SK-N-SH treated with all-trans-retinoic acid at 6 μM for 48 hours (cell line): ENCODE measurements at regions not wholly inside any gene's neighbourhood (a gene's known extent, or its start where the extent isn't known, plus 50 kb on each side); places are given as distances from the start of the nearest gene placed in this dataset.

Experiments used
- ATAC-seq: fragments of 200-7000 bp; cut with Tn5 transposase; 3 replicates; pipeline ENCODE4 v1.9.1; 2020; ENCODE audit warnings: mild to moderate bottlenecking, moderate library complexity
- GLIS3 ChIP-seq: fragments of 250-450 bp; sonication (Bioruptor Pico); IDR thresholded peaks from 2 replicates; pipeline ENCODE4 v1.5.0; 2020; ENCODE audit warnings: mild to moderate bottlenecking, moderate library complexity
- TOX ChIP-seq: fragments of 250-450 bp; sonication (Bioruptor Pico); IDR thresholded peaks from 2 replicates; pipeline ENCODE4 v1.8.0; 2021; ENCODE audit warnings: mild to moderate bottlenecking, moderate library complexity, borderline replicate concordance

DNA sequence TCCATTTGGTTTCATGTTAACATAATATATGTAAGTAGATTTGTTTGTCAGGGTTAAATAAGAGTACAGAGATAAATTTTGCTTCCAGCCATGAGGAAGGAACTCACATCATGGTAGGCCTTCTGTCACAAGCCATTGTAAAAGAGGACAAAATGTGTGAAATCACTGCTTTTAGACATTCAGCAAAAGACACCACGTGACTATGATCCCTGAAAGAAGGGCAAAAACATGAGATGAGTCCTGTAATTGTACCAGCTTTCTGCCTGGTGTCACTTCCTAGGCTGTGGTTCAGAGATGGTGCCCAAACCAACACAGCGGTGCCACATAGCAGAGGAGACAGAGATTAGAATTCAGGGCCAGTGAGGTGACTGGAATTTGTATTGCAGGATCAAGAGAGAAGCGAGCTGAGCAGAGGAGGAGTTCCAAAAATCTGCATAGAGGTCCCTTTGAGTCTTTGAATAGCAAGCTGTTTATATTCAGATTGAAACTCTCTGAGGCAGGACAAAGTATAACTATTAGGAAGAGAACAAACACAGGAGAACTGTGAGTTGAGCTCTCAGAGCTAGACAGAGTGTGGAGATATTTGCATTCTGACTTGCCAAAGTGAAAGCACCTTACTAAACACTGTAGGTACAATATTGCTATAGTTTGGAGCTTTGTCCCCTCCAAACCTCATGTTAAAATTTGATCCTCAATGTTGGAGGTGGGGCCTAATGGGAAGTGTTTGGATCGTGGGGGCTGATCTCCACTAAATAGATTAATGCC, 52.6 kb upstream of the PDE7B start:
- no peak for ATAC-seq
- no peak for TF ChIP-seq TOX (CRISPR knock-in tag)
- TF ChIP-seq GLIS3 (CRISPR knock-in tag): no peak
